Fibroblast of the aortic adventitia (primary cell): ENCODE measurements at regions not wholly inside any gene's neighbourhood (a gene's known extent, or its start where the extent isn't known, plus 50 kb on each side); places are given as distances from the start of the nearest gene placed in this dataset.

ENCODE experiments used
- DNase-seq: peaks from one replicate; pipeline ENCODE4 v3.0.0-alpha.2; 2010; ENCODE audit warnings: low read depth
- H3K4me3 ChIP-seq: 2 replicates; pipeline ENCODE4 v1.5.1; 2011; ENCODE audit warnings: low read depth, mild to moderate bottlenecking, control low read depth, low read length, moderate library complexity
- CTCF ChIP-seq: IDR thresholded peaks from 2 replicates; pipeline ENCODE4 v1.5.1; 2011; ENCODE audit warnings: mild to moderate bottlenecking, low read length, control low read depth, inconsistent platforms; ENCODE audit not compliant: insufficient read depth

- H3K4me3 ChIP-seq: no peak overlapping the region
- DNase-seq: no peak
- TF ChIP-seq CTCF: no peak
These were observed 163.8 kb upstream of the RFX3 start for GRCh38 chr9:3689555-3689954.

- no peak overlapping the region for H3K4me3 ChIP-seq
- no peak for TF ChIP-seq CTCF
- DNase-seq: no peak
These were observed 161.3 kb upstream of the RFX3 start for GRCh38 chr9:3687145-3687544.

- no peak for TF ChIP-seq CTCF
- H3K4me3 ChIP-seq: no peak overlapping the region
- DNase-seq: no peak
These were observed 156.4 kb upstream of the RFX3 start for GRCh38 chr9:3682186-3682585.

- TF ChIP-seq CTCF: no peak
- DNase-seq: no peak
- H3K4me3 ChIP-seq: no peak overlapping the region
These were observed 151.7 kb upstream of the RFX3 start for GRCh38 chr9:3677541-3677940.

GRCh38 chr9:3676766-3677165 is 151.0 kb upstream of the RFX3 start:
- no peak for TF ChIP-seq CTCF
- no peak overlapping the region for H3K4me3 ChIP-seq
- DNase-seq: no peak

- H3K4me3 ChIP-seq: no peak overlapping the region
- no peak for DNase-seq
- no peak for TF ChIP-seq CTCF
These were observed 150.1 kb upstream of the RFX3 start for GRCh38 chr9:3675946-3676345.

GRCh38 chr9:3674561-3674960 is 148.8 kb upstream of the RFX3 start:
- no peak for TF ChIP-seq CTCF
- no peak for DNase-seq
- no peak overlapping the region for H3K4me3 ChIP-seq
